ENCODE measurements at regions not wholly inside any gene's neighbourhood (a gene's known extent, or its start where the extent isn't known, plus 50 kb on each side); places are given as distances from the start of the nearest gene placed in this dataset.

- no peak overlapping the region for H3K4me3 ChIP-seq
- H3K9me3 ChIP-seq = no peaks in the 10 kb centered on the region
- no peaks in the 10 kb centered on the region for H3K4me1 ChIP-seq
- in situ Hi-C loops (cut with MboI; ENCODE audit: low pct_ligation_motif_present in 1 of 4, low pct_unique_long_range_greater_than_20kb in 1 of 4, low sequenced_read_pairs in 3 of 4) = no loop called here
- no peaks in the 10 kb centered on the region for H3K27me3 ChIP-seq
- intact Hi-C loops (cut with DNase I; ENCODE audit: low total_unique reads) = no loop called here
- H3K36me3 ChIP-seq = no peaks in the 10 kb centered on the region
- no peak overlapping the region for H3K27ac ChIP-seq
- WGBS, 2 donors (ENCODE audit: low coverage in 1 of 2) = 57 to 63% methylated on average over 1 to 2 of the region's 2 CpGs
- no peak for DNase-seq
- no peak for TF ChIP-seq POLR2AphosphoS5 (IDR thresholded peaks at IDR 0.05)
- TF ChIP-seq CTCF (IDR thresholded peaks at IDR 0.05) = no peak
- TF ChIP-seq EP300 (IDR thresholded peaks at IDR 0.05; ENCODE audit: low read depth) = no peak
Measured at GRCh38 chr13:74221752-74222151, 87.5 kb upstream of the KLF12 start.

GRCh38 chr13:74219566-74219965 is 85.4 kb upstream of the KLF12 start:
- in situ Hi-C loops (cut with MboI; ENCODE audit: low pct_ligation_motif_present in 1 of 4, low pct_unique_long_range_greater_than_20kb in 1 of 4, low sequenced_read_pairs in 3 of 4) (no loop called here), intact Hi-C loops (cut with DNase I; ENCODE audit: low total_unique reads) (no loop called here)
- no peak for DNase-seq
- TF ChIP-seq POLR2AphosphoS5 (IDR thresholded peaks at IDR 0.05) (no peak), CTCF (IDR thresholded peaks at IDR 0.05) (no peak), EP300 (IDR thresholded peaks at IDR 0.05; ENCODE audit: low read depth) (no peak), POLR2A (IDR thresholded peaks at IDR 0.05) (no peak)
- Histone ChIP-seq H3K9me3 (no peaks in the 10 kb centered on the region), H3K27me3 (no peaks in the 10 kb centered on the region), H3K4me1 (no peaks in the 10 kb centered on the region), H3K4me3 (no peak overlapping the region), H3K27ac (no peak overlapping the region), H3K36me3 (no peaks in the 10 kb centered on the region)
- WGBS, 2 donors (ENCODE audit: low coverage in 1 of 2) = 80 to 90% methylated on average over 2 of the region's 2 CpGs

- Histone ChIP-seq H3K36me3 (no peaks in the 10 kb centered on the region), H3K4me3 (no peak overlapping the region), H3K4me1 (no peaks in the 10 kb centered on the region), H3K9me3 (no peaks in the 10 kb centered on the region), H3K27ac (peak overlapping the region in 1 of 4 donors; percentile 21), H3K27me3 (no peaks in the 10 kb centered on the region)
- no peak for DNase-seq
- in situ Hi-C loops (cut with MboI; ENCODE audit: low pct_ligation_motif_present in 1 of 4, low pct_unique_long_range_greater_than_20kb in 1 of 4, low sequenced_read_pairs in 3 of 4) (no loop called here), intact Hi-C loops (cut with DNase I; ENCODE audit: low total_unique reads) (no loop called here)
- WGBS, 2 donors (ENCODE audit: low coverage in 1 of 2) = 71 to 76% methylated on average over 7 of the region's 7 CpGs
- no peak for TF ChIP-seq POLR2A (IDR thresholded peaks at IDR 0.05)
- no peak for TF ChIP-seq CTCF (IDR thresholded peaks at IDR 0.05)
- no peak for TF ChIP-seq EP300 (IDR thresholded peaks at IDR 0.05; ENCODE audit: low read depth)
- TF ChIP-seq POLR2AphosphoS5 (IDR thresholded peaks at IDR 0.05) = no peak
Measured at GRCh38 chr13:74218291-74218690, 84.1 kb upstream of the KLF12 start.

GRCh38 chr13:74217811-74218210 is 83.6 kb upstream of the KLF12 start:
- Histone ChIP-seq H3K4me3 (no peak overlapping the region), H3K36me3 (no peaks in the 10 kb centered on the region), H3K27me3 (no peaks in the 10 kb centered on the region), H3K4me1 (no peaks in the 10 kb centered on the region), H3K27ac (peak overlapping the region in 1 of 4 donors; percentile 21), H3K9me3 (no peaks in the 10 kb centered on the region)
- in situ Hi-C loops (cut with MboI; ENCODE audit: low pct_ligation_motif_present in 1 of 4, low pct_unique_long_range_greater_than_20kb in 1 of 4, low sequenced_read_pairs in 3 of 4) = no loop called here
- TF ChIP-seq POLR2A (IDR thresholded peaks at IDR 0.05) (no peak), POLR2AphosphoS5 (IDR thresholded peaks at IDR 0.05) (no peak), CTCF (IDR thresholded peaks at IDR 0.05) (no peak), EP300 (IDR thresholded peaks at IDR 0.05; ENCODE audit: low read depth) (no peak)
- 56 to 75% methylated on average over 1 of the region's 1 CpG for WGBS, 2 donors (ENCODE audit: low coverage in 1 of 2)
- intact Hi-C loops (cut with DNase I; ENCODE audit: low total_unique reads) = no loop called here
- DNase-seq = no peak
